Transverse colon (tissue), 4 donors: ENCODE measurements at regions not wholly inside any gene's neighbourhood (a gene's known extent, or its start where the extent isn't known, plus 50 kb on each side); places are given as distances from the start of the nearest gene placed in this dataset.

ENCODE experiments used
- DNase-seq: peaks from one replicate; pipeline ENCODE4 v3.0.0-alpha.2; 2019
- H3K27ac ChIP-seq, 4 donors: fragments of 200-600 bp; sonication (generic); 2 replicates each; pipeline ENCODE4 v1.5.1; 2016 to 2018; ENCODE audit warnings: inconsistent platforms in 4 of 4
- H3K27me3 ChIP-seq: fragments of 200-600 bp; sonication (generic); 2 replicates; pipeline ENCODE4 v1.5.1; 2017; ENCODE audit warnings: inconsistent platforms
- H3K36me3 ChIP-seq, 4 donors: fragments of 200-600 bp; sonication (generic); 2 replicates each; pipeline ENCODE4 v1.5.1; 2017 to 2019; ENCODE audit warnings: inconsistent platforms in 4 of 4
- H3K4me1 ChIP-seq, 4 donors: fragments of 200-600 bp; sonication (generic); 2 replicates each; pipeline ENCODE4 v1.5.1; 2017 to 2020; ENCODE audit warnings: inconsistent platforms in 4 of 4
- H3K4me3 ChIP-seq, 4 donors: fragments of 200-600 bp; sonication (generic); 1 replicate in 1 of 4; 2 replicates in 3 of 4; pipeline versions ENCODE4 v1.5.1 to v1.6.1; 2017 to 2019; ENCODE audit warnings: inconsistent platforms in 4 of 4
- H3K9me3 ChIP-seq, 2 donors: fragments of 200-600 bp; sonication (generic); 2 replicates each; pipeline ENCODE4 v1.5.1; 2017 to 2019; ENCODE audit warnings: inconsistent platforms in 2 of 2
- CTCF ChIP-seq, 5 experiments: fragments of 200-600 bp in 3 of 5; fragments of 450-650 bp in 2 of 5; sonication (generic) in 3 of 5; IDR thresholded peaks; 1 replicate in 2 of 5; 2 replicates in 3 of 5; pipeline ENCODE4 v1.5.1; 2016 to 2017; ENCODE audit warnings: antibody characterized with exemption in 5 of 5, inconsistent platforms in 3 of 5, mild to moderate bottlenecking in 2 of 5, moderate library complexity in 1 of 5
- EP300 ChIP-seq: sonication (generic); formaldehyde crosslinking; IDR thresholded peaks from one replicate; pipeline ENCODE4 v1.6.1; 2017; ENCODE audit warnings: antibody characterized with exemption, low read depth
- POLR2A ChIP-seq: fragments of 450-650 bp; IDR thresholded peaks from one replicate; pipeline ENCODE4 v1.6.1; 2016; ENCODE audit warnings: antibody characterized with exemption, mild to moderate bottlenecking, moderate library complexity
- POLR2AphosphoS5 ChIP-seq, 3 donors: sonication (generic); formaldehyde crosslinking; IDR thresholded peaks; one replicate each; pipeline ENCODE4 v1.6.1; 2016; ENCODE audit warnings: antibody characterized with exemption in 3 of 3
- WGBS, 2 donors: methylation state at CpG; one replicate each; pipeline ENCODE4 v1.1.5; 2018; ENCODE audit warnings: low coverage in 1 of 2; 5-methylcytosine and 5-hydroxymethylcytosine counted together
- in situ Hi-C, 4 donors: fragments of 200-750 bp; cut with MboI; loops; one replicate each; pipeline versions ENCODE4 v1.15.0 to v1.15.1; 2017; ENCODE audit warnings: low sequenced_read_pairs in 3 of 4, low pct_ligation_motif_present in 1 of 4, low pct_unique_long_range_greater_than_20kb in 1 of 4
- intact Hi-C: fragments of 100-400 bp; cut with DNase I; formaldehyde crosslinking; loops from one replicate; pipeline ENCODE4 v1.15.1; 2023; ENCODE audit warnings: low total_unique reads

- DNase-seq, result no peak
- H3K36me3 ChIP-seq, result no peaks in the 10 kb centered on the region
- no peaks in the 10 kb centered on the region for H3K27me3 ChIP-seq
- in situ Hi-C loops, result no loop called here
- TF ChIP-seq POLR2AphosphoS5 (IDR thresholded peaks at IDR 0.05) (no peak), CTCF (IDR thresholded peaks at IDR 0.05) (no peak), EP300 (no peak), POLR2A (no peak)
- no peaks in the 10 kb centered on the region for H3K9me3 ChIP-seq
- H3K27ac ChIP-seq, result no peak overlapping the region
- 57 to 66% methylated on average over 4 of the region's 4 CpGs for WGBS, 2 donors
- intact Hi-C loops, result no loop called here
- no peak overlapping the region for H3K4me3 ChIP-seq
- no peaks in the 10 kb centered on the region for H3K4me1 ChIP-seq
Observed at GRCh38 chr4:127049526-127049925, 583.2 kb upstream of the INTU start.

- Histone ChIP-seq H3K9me3 (peaks cover 0 to 20% of the 10 kb centered on the region in 2 donors), H3K4me1 (no peaks in the 10 kb centered on the region), H3K4me3 (no peak overlapping the region), H3K36me3 (no peaks in the 10 kb centered on the region), H3K27me3 (no peaks in the 10 kb centered on the region), H3K27ac (no peak overlapping the region)
- DNase-seq, result no peak
- intact Hi-C loops, result no loop called here
- WGBS, 2 donors, result 87 to 93% methylated on average over 1 of the region's 1 CpG
- TF ChIP-seq EP300 (no peak), POLR2AphosphoS5 (IDR thresholded peaks at IDR 0.05) (no peak), POLR2A (no peak), CTCF (IDR thresholded peaks at IDR 0.05) (no peak)
- in situ Hi-C loops, result no loop called here
Observed at GRCh38 chr4:127052742-127053141, 580.0 kb upstream of the INTU start.

- no peak overlapping the region for H3K4me3 ChIP-seq
- H3K27me3 ChIP-seq, result no peaks in the 10 kb centered on the region
- intact Hi-C loops, result no loop called here
- H3K9me3 ChIP-seq, result peaks cover 0 to 23% of the 10 kb centered on the region in 2 donors
- H3K4me1 ChIP-seq, result no peaks in the 10 kb centered on the region
- H3K27ac ChIP-seq, result no peak overlapping the region
- TF ChIP-seq POLR2A (no peak), POLR2AphosphoS5 (IDR thresholded peaks at IDR 0.05) (no peak), CTCF (IDR thresholded peaks at IDR 0.05) (no peak), EP300 (no peak)
- H3K36me3 ChIP-seq, result no peaks in the 10 kb centered on the region
- in situ Hi-C loops, result no loop called here
- WGBS, 2 donors, result 30% methylated on average over 1 of the region's 1 CpG; no CpG with 5 or more reads in 1 of the 2 donors
- no peak for DNase-seq
Observed at GRCh38 chr4:127055357-127055756, 577.4 kb upstream of the INTU start.

- intact Hi-C loops, result no loop called here
Observed at GRCh38 chr4:127069675-127070074, 563.1 kb upstream of the INTU start.

More at GRCh38 chr4:127069675-127070074, 563.1 kb upstream of the INTU start:
- in situ Hi-C loops, result no loop called here
- Histone ChIP-seq H3K4me1 (no peaks in the 10 kb centered on the region), H3K4me3 (no peak overlapping the region), H3K9me3 (no peaks in the 10 kb centered on the region), H3K36me3 (no peaks in the 10 kb centered on the region), H3K27ac (no peak overlapping the region), H3K27me3 (no peaks in the 10 kb centered on the region)
- no peak for TF ChIP-seq EP300
- TF ChIP-seq POLR2A, result no peak
- TF ChIP-seq POLR2AphosphoS5 (IDR thresholded peaks at IDR 0.05), result no peak
- TF ChIP-seq CTCF (IDR thresholded peaks at IDR 0.05), result no peak
- WGBS, 2 donors, result 83 to 100% methylated on average over 1 of the region's 1 CpG
- DNase-seq, result no peak
